ENCODE measurements at regions not wholly inside any gene's neighbourhood (a gene's known extent, or its start where the extent isn't known, plus 50 kb on each side); places are given as distances from the start of the nearest gene placed in this dataset.

DNA sequence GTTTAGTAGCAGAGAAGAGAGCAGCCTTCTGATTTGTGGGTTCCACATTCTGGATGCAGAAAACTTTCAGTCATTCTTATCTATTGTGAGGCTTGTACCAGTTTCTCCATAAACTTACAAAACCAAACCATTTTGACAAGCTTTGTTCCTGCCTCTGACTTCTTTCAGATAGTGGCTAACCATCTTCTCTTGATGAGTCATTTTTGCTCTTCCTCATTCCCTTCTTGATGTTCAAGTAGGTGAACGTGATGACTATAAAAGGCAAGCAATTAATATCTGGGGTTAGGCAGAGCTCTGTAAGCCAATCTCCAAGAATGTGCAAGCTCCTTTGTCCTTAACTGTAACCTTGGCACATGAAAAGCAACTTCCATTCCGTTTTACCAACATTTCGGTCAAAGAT lies 2083.1 kb upstream of the PIK3C3 start:
- TF ChIP-seq CTCF (conservative IDR thresholded peaks at IDR 0.05 in 1 of 2, IDR thresholded peaks at IDR 0.05 in 1 of 2; ENCODE audit: extremely low read depth in 1 of 2, insufficient read depth in 1 of 2, low read depth in 1 of 2, low read length in 2 of 2) (no peak), EZH2 (IDR thresholded peaks at IDR 0.05; ENCODE audit: borderline replicate concordance, low read length) (no peak)
